ENCODE measurements at regions not wholly inside any gene's neighbourhood (a gene's known extent, or its start where the extent isn't known, plus 50 kb on each side); places are given as distances from the start of the nearest gene placed in this dataset.

- no peak overlapping the region for H3K27ac Mint-ChIP-seq
- H3K9ac ChIP-seq (ENCODE audit: low read length), result no peak overlapping the region
- DNase-seq (no peak), ATAC-seq (ENCODE audit: low read depth) (no peak)
- H3K9me3 Mint-ChIP-seq (ENCODE audit: insufficient read depth), result no peaks in the 10 kb centered on the region
- H3K27me3 ChIP-seq (replicated peaks in 1 of 4; ENCODE audit: control extremely low read depth in 1 of 4, control insufficient read depth in 3 of 4, insufficient read depth in 4 of 4, low read length in 3 of 4), result no peaks in the 10 kb centered on the region
- intact Hi-C loops (cut with micrococcal nuclease), result no loop called here
- H4K20me1 ChIP-seq (ENCODE audit: control insufficient read depth, insufficient read depth, low read length, poor library complexity, severe bottlenecking), result no peaks in the 10 kb centered on the region
- H2AFZ ChIP-seq (ENCODE audit: insufficient read depth, low read depth, low read length, poor library complexity, severe bottlenecking), result no peak overlapping the region
- H3K4me1 Mint-ChIP-seq, result no peaks in the 10 kb centered on the region
- no peaks in the 10 kb centered on the region for H3K27me3 Mint-ChIP-seq
- ChIA-PET POLR2A (no interaction called here), CTCF (no interaction called here)
- TF ChIP-seq EZH2 (IDR thresholded peaks at IDR 0.05; ENCODE audit: borderline replicate concordance, insufficient read depth, low read depth, low read length, poor library complexity, severe bottlenecking) (no peak), CTCF (IDR thresholded peaks at IDR 0.05) (no peak)
- no peak overlapping the region for H3K4me3 Mint-ChIP-seq
- H3K27ac ChIP-seq (ENCODE audit: low read length in 2 of 2), result no peak overlapping the region
- no peaks in the 10 kb centered on the region for H3K4me1 ChIP-seq (ENCODE audit: control insufficient read depth in 2 of 2, insufficient read depth in 2 of 2, low read length in 2 of 2)
- H3K4me2 ChIP-seq (replicated peaks; ENCODE audit: low read depth, low read length, poor library complexity, severe bottlenecking), result no peak overlapping the region
- 80% methylated on average over 1 of the region's 3 CpGs for WGBS (ENCODE audit: insufficient coverage)
- no peaks in the 10 kb centered on the region for H3K36me3 ChIP-seq (replicated peaks in 1 of 2; ENCODE audit: control extremely low read depth in 1 of 2, control insufficient read depth in 1 of 2, extremely low read depth in 1 of 2, insufficient read depth in 2 of 2, low read length in 1 of 2)
- H3K9me3 ChIP-seq (ENCODE audit: control extremely low read depth in 1 of 3, control insufficient read depth in 2 of 3, insufficient read depth in 1 of 3, low read length in 2 of 3), result no peaks in the 10 kb centered on the region
- no peaks in the 10 kb centered on the region for H3K79me2 ChIP-seq (ENCODE audit: control insufficient read depth, insufficient read depth, low read length)
- no peak overlapping the region for H3K4me3 ChIP-seq (ENCODE audit: control extremely low read depth in 1 of 5, extremely low read depth in 1 of 5, insufficient read depth in 1 of 5, low read depth in 2 of 5, low read length in 4 of 5)
Observed at GRCh38 chr5:57539281-57539701, 56.7 kb upstream of the ACTBL2 start.

GRCh38 chr5:57538341-57538955, 55.8 kb upstream of the ACTBL2 start:
- Histone ChIP-seq H3K27ac (ENCODE audit: low read length in 2 of 2) (no peak overlapping the region), H3K4me3 (ENCODE audit: control extremely low read depth in 1 of 5, extremely low read depth in 1 of 5, insufficient read depth in 1 of 5, low read depth in 2 of 5, low read length in 4 of 5) (no peak overlapping the region), H3K9ac (ENCODE audit: low read length) (no peak overlapping the region), H2AFZ (ENCODE audit: insufficient read depth, low read depth, low read length, poor library complexity, severe bottlenecking) (no peak overlapping the region), H3K79me2 (ENCODE audit: control insufficient read depth, insufficient read depth, low read length) (no peaks in the 10 kb centered on the region), H3K36me3 (replicated peaks in 1 of 2; ENCODE audit: control extremely low read depth in 1 of 2, control insufficient read depth in 1 of 2, extremely low read depth in 1 of 2, insufficient read depth in 2 of 2, low read length in 1 of 2) (no peaks in the 10 kb centered on the region), H3K4me1 (ENCODE audit: control insufficient read depth in 2 of 2, insufficient read depth in 2 of 2, low read length in 2 of 2) (no peaks in the 10 kb centered on the region), H3K4me2 (replicated peaks; ENCODE audit: low read depth, low read length, poor library complexity, severe bottlenecking) (no peak overlapping the region), H3K27me3 (replicated peaks in 1 of 4; ENCODE audit: control extremely low read depth in 1 of 4, control insufficient read depth in 3 of 4, insufficient read depth in 4 of 4, low read length in 3 of 4) (no peaks in the 10 kb centered on the region), H3K9me3 (ENCODE audit: control extremely low read depth in 1 of 3, control insufficient read depth in 2 of 3, insufficient read depth in 1 of 3, low read length in 2 of 3) (no peaks in the 10 kb centered on the region), H4K20me1 (ENCODE audit: control insufficient read depth, insufficient read depth, low read length, poor library complexity, severe bottlenecking) (no peaks in the 10 kb centered on the region)
- ATAC-seq (ENCODE audit: low read depth) (no peak), DNase-seq (no peak)
- Mint-ChIP-seq H3K27me3 (no peaks in the 10 kb centered on the region), H3K4me3 (no peak overlapping the region), H3K9me3 (ENCODE audit: insufficient read depth) (no peaks in the 10 kb centered on the region), H3K4me1 (no peaks in the 10 kb centered on the region), H3K27ac (no peak overlapping the region)
- ChIA-PET POLR2A (no interaction called here), CTCF (no interaction called here)
- TF ChIP-seq CTCF (IDR thresholded peaks at IDR 0.05) (no peak), EZH2 (IDR thresholded peaks at IDR 0.05; ENCODE audit: borderline replicate concordance, insufficient read depth, low read depth, low read length, poor library complexity, severe bottlenecking) (no peak)
- intact Hi-C loops (cut with micrococcal nuclease), result no loop called here
- 93% methylated on average over 2 of the region's 7 CpGs for WGBS (ENCODE audit: insufficient coverage)
